DMS53 (cell line): ENCODE measurements at regions not wholly inside any gene's neighbourhood (a gene's known extent, or its start where the extent isn't known, plus 50 kb on each side); places are given as distances from the start of the nearest gene placed in this dataset.
"Not testable (repeated sequence)": the region's sequence is repeated elsewhere in the genome, so short reads cannot be mapped to it uniquely, and the experiment has no call there.

Experiments used
- DNase-seq: peaks from one replicate; lab custom pipeline; 2025; lab: John Stamatoyannopoulos, UW

DNA sequence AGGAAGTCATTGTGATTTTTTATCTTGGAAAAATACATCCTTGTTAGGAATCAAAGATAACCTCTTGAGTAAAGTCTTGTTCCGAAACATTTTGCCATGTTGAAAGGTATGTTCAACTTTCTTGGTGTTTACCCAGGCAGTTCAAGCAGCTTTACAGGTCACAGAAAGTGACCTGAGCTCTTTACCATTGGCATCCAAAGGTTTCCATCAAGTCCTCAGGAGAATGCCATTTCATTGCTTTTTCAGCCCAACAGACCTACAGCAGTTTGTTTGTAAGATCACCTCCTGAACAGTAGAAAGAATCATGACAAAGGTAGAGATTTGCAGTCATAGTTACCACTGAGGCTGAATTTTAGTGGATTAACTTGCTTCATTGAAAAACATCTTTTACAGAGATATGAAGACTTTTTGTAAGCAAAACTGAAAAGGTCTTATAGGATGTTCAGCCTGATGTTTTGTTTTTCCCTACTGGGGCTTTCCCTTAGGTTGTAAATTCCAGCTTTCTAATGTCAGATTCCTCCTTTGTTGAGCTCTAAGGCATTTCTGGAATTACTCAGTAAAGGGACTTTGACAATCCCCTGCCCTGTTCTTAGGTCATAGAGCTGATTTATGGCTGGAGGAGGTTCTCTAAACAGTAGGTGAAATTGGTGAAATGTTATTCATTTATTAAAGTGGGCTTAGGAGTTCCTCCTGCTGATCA is 236.8 kb upstream of the RBMS1 start:
- no peak for DNase-seq

GRCh38 chr2:160731415-160731814 is 237.8 kb upstream of the RBMS1 start:
- DNase-seq = no peak

GRCh38 chr2:160731856-160732255 is 238.2 kb upstream of the RBMS1 start:
- no peak for DNase-seq

GRCh38 chr2:160735696-160736095 is 242.1 kb upstream of the RBMS1 start:
- DNase-seq = no peak

- DNase-seq = peak; percentile 49
Measured at GRCh38 chr2:160736148-160737028, 242.8 kb upstream of the RBMS1 start.

GRCh38 chr2:160737247-160737646 is 243.6 kb upstream of the RBMS1 start:
- no peak for DNase-seq

DNA sequence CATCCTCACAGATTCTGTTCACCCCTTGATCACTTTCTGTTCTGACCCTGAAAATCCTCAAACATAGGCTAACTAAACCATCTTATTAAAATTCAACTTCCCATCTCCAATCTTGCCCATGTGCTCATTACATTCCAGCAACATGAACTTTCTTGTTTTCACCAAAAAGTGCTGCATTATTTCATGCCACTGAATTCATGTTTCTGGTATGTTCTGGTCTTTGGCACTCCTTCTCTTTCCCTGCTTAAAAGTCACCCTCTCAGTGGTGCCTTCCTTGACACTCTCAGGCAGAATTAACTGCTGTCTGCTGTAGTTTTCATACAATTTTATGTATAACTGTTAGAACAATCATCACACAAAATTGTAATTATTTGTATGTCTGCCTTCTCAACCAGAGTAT is 247.7 kb upstream of the RBMS1 start:
- no peak for DNase-seq

GRCh38 chr2:160741815-160742214 is 248.2 kb upstream of the RBMS1 start:
- no peak for DNase-seq

DNA sequence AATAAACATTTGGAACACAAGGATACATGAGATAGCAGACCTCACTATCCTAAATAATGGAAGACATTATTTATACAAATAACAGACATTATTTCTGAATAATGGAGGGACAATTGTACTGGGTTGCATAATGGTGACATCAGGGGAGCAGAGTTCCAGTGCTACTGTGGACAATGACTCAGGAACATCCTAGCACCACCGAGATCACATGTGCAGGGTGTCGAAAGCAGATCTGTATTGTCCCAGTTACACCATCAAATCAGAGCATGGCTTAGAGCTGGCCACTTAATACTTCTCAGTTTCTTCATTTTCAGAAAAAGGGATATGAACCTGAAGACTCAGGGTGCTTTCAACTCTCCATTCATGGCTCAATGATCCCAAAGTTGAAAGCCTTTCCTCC is 249.1 kb upstream of the RBMS1 start:
- no peak for DNase-seq

DNA sequence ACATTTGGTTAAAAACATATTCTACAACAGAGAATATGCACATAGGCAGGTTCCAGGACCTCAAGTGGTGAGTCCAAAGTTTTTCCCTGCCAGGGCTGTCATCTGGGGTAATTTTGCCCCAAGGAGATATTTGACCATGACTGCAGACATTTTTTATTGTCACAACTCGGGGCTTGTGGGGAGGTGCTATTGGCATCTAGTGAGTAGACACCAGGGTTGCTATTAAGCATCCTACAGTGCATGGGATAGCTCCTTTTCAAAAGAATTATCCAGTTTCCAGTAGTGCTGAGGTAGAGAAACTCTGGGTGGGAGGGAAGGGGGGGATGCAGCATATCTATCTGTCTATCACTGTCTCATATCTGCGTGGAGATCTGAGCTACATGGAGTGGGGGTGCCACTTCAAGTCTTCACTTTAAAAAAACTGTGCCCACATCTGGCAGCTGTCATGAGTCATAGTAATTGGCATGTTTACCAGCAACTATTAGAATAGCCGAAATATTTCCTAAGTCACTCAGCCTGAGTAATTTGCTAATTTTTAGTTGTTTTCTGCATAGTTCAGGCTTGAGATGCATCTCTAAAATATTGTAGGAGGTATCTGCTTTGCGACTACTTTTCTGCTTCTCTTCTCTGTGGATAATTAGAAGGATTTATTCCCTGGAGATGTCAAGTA is 254.0 kb upstream of the RBMS1 start:
- peak; percentile 20 for DNase-seq

DNA sequence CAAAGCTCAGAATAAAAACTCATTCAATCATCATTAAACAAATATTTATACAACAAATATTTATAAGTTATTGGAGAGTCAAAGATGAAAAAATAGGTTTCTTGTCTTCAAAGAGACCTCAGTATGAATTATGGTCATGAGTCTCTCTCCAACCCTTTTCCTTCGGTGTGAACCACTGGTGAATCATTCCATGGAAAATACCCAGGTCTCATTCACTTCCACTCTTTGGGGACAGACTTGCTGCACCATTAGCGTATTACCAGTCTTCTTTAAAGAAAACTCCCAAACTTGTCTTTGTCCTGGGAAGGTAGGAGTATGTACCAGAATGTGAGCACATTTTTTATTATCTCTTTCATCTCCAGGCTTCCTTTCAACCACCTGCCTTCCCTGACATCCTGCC is 257.4 kb upstream of the RBMS1 start:
- DNase-seq = peak; percentile 38

GRCh38 chr2:160752475-160753330 is 259.1 kb upstream of the RBMS1 start:
- DNase-seq = peak; percentile 61

DNA sequence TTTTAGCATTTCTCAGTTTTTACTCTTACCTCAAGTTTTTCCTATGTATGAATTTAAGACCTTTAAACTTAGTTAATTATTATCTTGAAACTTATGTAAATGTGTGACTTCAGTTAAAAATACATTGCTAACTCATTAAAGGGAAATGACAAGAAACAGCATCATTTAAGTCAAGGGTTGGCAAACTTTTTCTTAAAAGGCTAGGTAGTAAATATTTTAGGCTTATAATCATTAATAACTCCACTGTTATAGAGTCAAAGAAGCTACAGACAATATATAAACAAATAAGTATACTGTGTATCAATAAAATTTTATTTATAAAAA is 259.7 kb upstream of the RBMS1 start:
- no peak for DNase-seq

DNA sequence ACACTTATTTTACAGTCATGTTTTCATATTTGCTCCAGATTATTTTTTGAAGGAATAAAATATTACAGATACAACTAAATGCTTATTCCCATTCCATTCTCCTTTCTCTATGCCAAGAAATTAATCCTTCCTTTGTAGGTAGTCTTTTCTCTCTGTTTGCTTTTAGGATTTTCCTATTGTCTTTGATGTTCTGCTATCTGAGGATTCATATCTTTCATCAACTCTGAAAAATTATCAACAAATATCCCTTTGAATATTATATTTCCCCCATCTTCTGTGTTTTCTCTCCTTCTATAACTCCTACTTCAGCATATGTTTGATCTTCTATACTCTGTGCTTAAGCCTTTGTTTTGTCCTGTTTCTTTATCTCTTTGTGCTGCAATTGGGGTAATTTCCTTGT is 260.4 kb upstream of the RBMS1 start:
- DNase-seq = peak; percentile 11

DNA sequence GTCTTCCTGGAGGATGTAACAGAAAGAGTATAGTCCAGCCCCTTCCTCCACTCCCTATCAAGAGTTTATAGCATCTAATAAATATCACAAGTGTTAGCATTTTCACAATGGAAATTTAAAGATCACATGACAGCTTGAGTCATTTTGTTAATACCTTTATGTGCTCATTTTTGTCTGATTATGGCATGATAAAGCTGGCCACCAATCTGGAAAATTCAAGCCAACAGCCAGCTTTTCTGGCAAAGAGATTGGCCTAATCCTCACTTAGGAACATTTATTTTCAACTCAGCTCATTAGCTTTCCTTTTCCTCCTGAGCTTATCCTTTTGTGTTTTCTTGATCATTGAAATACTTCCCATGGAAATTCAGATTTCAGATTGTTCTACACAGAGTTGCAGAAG is 262.9 kb upstream of the RBMS1 start:
- DNase-seq = no peak

GRCh38 chr2:160762493-160763128 is 269.0 kb upstream of the RBMS1 start:
- DNase-seq = not testable (repeated sequence)

GRCh38 chr2:160783474-160783873 is 289.9 kb upstream of the RBMS1 start:
- no peak for DNase-seq

DNA sequence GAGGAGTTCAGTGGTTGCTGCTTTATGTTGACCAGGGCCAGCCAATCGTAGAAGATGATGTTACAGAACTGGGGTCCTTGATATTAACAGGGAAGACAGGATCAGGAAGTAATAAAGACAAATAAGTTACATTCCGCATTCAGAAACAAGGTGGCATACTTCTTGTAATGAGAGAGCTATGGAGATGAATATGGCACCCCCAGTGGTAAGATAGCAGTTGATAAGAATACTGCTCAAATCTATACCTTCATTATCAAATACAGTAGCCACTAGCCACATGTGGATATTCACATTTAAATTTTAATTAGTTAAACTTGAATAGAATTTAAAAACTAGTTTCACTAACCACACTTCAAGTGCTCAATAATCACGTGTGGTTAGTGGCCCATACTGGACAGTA is 290.4 kb upstream of the RBMS1 start:
- peak; percentile 26 for DNase-seq

DNA sequence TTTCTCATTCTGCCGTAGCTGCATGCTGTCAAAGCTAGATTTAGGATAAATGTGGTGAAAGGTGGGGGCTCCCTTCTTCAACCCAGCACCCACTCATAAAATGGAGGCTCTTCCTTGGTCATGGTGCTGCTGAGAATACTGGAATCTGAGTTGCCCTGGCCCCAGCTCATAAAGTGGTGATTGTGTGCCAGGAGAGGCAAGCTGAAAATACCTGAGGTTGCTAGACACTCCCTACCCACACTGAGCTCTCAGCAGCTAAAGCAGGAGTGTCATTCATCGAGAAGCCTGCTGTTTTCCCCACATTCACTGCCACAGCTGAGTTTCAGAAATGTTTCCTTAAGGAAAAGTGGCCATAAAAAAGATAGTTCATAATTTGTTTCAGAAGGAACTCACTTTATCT is 297.1 kb upstream of the RBMS1 start:
- no peak for DNase-seq

DNA sequence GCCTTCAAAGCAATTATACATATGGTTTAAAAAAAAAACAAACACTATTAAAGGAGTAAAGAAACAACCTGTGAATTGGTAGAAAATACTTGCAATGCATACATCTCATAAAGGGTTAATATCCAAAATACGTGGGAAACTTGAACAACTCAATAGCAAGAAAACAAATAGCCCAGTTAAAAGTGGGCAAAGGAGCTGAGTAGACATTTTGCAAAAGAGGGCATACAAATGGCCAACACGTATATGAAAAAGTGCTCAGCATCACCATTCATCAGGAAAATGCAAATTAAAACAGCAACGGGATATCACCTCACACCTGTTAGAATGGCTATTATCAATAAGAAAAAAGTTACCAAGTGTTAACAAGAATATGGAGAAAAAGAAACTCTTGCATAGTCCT is 298.3 kb upstream of the RBMS1 start:
- DNase-seq = no peak

DNA sequence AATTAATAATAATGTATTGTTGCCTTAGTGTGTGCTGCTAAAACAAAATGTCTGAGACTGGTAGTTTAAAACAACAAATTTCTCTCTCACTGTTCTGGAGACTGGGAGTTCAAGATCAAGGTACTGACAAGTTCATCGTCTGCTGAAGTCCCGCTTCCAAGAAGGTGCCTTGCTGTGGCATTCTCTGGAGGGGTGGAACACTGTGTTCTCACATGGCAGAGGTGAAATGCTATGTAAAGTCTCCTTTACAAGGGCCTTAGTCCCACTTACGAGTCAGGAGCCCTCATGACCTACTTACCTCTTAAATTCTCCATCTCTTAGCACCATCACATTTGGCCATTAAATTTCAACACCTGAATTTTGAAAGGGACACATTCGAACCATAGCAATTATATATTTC is 299.2 kb upstream of the RBMS1 start:
- no peak for DNase-seq

GRCh38 chr2:160794926-160795325 is 301.3 kb upstream of the RBMS1 start:
- no peak for DNase-seq
